Pulmonary artery endothelial cell (primary cell): ENCODE measurements at regions not wholly inside any gene's neighbourhood (a gene's known extent, or its start where the extent isn't known, plus 50 kb on each side); places are given as distances from the start of the nearest gene placed in this dataset.

ENCODE experiments used
- DNase-seq: peaks from one replicate; pipeline ENCODE4 v3.0.0-alpha.2; 2011; ENCODE audit warnings: low read depth, low spot score

- DNase-seq: no peak
Observed at GRCh38 chr2:180739070-180739469, 241.3 kb upstream of the UBE2E3 start.

GRCh38 chr2:180735799-180736198, 244.6 kb upstream of the UBE2E3 start:
- DNase-seq: no peak

- no peak for DNase-seq
Observed at GRCh38 chr2:180734382-180734781, 246.0 kb upstream of the UBE2E3 start.

- no peak for DNase-seq
Observed at GRCh38 chr2:180733330-180733729, 247.1 kb upstream of the UBE2E3 start.

DNA sequence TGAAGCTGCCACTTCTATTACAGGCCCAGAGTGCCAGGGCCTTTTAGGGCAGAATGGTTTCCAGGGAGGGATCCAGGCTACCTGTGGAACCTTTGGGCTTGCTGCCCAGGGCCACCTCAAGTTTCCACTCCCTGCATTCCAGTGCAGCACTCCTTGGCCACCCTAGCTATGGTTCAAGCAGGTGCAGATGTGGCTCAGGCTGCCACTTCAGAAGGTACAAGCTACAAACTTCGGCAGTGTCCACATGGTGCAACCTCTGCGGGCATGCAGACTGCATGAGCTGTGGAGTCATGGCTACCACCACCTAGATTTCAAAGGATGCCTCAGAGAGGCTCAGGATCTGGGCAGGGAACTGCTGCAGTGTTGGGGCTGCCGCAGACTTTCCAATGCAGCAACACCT, 248.1 kb upstream of the UBE2E3 start:
- no peak for DNase-seq

DNA sequence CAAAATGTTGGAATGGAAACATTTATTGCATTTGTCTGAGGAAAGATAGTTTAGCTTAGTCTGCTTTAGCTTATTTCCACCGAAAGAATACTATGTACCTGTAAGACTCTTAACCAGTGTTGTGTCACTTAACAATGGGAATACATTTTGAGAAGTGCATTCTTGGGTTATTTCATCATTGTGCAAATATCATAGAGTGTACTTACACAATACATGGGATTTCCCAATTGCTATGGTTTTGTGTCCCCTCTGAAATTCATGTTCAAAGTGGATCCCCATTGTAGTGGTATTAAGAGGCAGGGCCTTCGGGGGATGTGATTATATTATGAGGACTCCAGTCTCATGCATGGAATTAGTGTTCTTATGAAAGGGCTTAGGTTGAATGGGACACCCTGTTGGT, 249.4 kb upstream of the UBE2E3 start:
- no peak for DNase-seq

GRCh38 chr2:180728928-180729559, 251.4 kb upstream of the UBE2E3 start:
- DNase-seq: no peak

- no peak for DNase-seq
Observed at GRCh38 chr2:180723712-180724111, 256.7 kb upstream of the UBE2E3 start.

DNA sequence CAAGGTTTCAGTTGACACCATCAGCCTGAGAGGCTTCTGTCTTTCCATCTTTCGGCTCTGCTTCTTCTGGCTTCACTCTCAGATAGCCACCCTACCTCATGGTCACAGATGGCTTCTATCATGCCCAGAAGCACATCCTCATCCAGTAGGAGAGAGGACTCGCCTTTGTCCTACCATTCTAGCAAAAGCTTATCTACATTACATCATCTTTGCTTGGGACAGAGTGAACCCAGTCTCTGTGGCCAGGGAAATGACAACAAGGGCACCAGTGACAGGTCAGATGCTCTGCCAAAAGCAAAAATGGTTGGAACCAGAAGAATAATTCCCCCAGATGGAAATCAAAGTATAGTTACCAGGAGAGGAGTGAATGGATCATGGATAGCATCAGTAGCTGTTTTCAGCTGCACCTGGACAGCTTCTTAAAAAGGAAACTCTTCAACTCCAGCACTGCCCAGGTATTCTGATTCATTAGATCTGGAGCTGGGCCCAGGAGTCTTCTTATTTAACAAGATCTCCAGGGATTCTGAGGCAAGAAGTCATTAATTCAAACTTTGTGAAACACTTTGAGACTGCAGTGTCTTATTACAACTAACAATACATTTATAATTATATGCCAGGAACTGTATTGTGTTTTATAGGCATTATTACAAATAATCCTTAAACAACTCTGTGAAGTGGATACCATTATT, 257.7 kb upstream of the UBE2E3 start:
- no peak for DNase-seq

GRCh38 chr2:180720829-180721228, 259.6 kb upstream of the UBE2E3 start:
- DNase-seq: no peak

- no peak for DNase-seq
Observed at GRCh38 chr2:180717588-180717987, 262.8 kb upstream of the UBE2E3 start.

GRCh38 chr2:180716186-180717180, 263.9 kb upstream of the UBE2E3 start:
- DNase-seq: no peak

DNA sequence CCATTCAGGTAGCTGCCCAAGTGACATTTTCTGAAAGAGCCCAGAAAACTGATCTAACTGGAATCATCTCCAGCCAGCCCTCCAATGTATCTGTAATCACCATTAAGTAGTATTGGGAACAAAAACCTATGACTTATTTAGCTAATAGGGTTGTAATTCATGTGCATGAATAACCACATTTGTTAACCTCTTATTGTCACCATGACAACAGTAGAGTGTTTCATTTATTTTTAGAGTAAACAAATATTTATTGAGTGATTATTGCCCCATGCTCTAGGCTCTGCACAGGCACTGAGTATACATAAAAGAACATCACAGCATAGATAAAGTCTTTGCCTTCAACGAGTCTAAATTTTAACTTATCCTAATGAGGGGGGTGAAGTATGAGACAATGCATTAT, 265.4 kb upstream of the UBE2E3 start:
- no peak for DNase-seq

DNA sequence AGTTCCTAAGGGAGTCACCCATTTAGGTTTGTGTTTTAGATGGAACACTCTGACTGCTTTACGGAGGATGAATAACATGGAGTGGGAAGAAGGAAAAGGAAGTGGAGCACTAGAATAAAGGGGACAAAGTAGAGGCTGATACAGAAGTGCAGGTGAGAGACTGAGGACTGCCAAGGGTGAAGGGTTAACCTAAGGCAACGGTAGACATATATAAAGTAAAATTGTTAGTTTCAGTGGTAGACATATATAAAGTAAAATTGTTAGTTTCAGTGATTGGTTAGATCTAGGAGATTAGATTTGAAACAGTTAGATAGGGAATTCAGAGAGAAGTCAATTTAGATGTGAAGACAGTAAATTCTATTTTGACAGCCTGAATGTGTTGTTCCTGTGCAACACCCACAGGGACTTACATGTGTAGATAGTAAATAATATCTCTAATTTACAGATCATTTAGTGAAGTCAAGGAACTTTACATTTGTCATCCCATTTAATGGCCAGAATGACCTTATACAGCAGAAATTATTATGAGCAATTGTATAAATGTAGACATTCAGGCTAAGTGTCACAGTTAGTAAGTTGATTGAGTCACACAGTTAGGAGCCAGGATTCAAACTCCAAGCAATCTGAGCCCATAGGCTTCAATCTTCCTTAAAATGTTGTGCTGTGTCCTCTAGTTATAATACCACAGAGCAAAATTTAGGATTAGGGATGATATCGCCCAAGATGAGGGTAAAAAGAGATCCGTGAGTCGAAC, 270.8 kb upstream of the UBE2E3 start:
- DNase-seq: no peak

GRCh38 chr2:180707884-180708205, 272.6 kb upstream of the UBE2E3 start:
- no peak for DNase-seq

DNA sequence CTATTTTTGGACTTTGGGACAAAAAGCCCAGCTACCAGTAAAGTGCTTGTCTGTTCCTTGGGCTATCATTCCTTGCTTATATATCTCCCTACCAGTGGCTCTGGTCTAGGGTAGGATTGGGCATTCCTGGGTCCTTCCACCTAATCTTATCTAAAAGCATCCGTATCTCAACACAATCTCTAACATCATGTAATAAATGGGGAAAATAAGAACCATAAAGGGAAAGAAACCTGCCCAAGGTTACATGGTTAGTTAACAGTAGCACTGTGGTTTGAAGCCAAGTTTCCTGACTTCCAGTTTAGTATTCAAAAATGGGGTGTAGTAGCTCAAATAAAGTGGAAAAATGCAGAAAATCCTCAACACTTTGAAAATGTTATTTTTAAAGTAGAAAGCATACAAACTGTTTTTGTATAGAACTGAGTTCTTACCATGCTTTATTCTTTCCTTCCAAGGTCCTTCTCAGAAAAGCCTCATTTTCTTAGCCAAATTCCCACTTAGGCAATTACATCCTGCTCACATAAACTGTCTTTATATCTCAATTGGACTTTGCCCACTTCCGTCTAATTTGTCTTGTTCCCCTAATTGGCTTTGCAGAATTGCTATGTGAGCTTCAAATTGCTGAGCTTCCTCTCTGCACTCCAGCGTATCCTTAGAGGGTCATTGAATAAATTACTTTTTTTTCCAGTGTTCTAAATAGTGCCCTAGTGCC, 273.1 kb upstream of the UBE2E3 start:
- DNase-seq: no peak

DNA sequence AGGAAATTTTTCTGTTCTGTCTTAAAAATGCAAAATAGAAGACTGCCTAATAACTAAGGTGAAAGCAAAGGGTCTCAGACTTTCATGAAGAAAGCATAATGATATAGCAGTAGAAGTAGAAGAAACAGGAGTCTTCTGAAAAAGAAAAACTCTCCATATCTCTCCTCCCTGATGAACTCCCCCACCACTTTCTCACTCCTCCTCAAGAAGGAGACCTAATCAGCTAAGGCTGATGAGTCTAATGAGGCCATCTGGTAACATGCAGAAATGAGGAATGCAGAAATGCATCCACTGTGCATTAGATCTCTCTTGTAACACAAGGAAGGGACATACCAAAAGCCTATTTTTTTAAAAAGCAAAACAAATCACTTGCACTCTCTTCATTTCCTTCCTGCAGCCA, 273.7 kb upstream of the UBE2E3 start:
- DNase-seq: no peak

- no peak for DNase-seq
Observed at GRCh38 chr2:180705551-180705950, 274.9 kb upstream of the UBE2E3 start.

GRCh38 chr2:180705122-180705521, 275.3 kb upstream of the UBE2E3 start:
- no peak for DNase-seq

DNA sequence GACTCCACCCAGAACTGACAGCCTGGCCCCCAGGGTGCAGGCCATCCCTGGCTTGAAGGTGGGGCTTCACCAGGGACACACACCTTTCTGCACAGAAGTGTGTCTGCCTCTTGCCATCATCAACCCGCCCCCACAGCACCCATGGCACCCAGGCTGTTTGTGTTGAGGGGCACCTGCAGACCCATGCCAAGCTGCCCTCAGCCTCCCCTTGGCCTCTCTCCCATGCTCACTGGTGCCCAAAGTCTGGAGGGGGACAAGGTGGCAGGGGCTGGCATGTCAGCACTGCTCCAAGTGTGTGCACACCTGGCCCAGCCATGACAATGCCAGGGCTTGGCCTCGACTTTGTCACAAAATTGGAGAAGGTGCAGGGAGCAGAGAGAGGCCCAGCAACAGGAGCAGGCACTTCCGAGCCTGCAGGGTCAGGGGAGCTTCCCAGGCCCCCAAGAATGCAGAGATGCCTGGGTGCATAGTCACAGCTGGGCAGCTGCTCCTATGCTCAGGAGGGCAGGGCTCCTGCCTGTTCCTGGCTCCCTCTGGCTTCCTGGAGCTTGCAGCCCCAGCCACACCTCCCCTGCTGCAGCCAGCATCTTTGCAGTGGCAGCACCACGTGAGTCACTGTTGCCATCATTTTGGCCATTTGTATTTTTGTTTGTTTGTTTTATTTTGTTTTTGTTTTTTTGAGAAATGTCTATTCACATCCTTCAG, 280.6 kb upstream of the UBE2E3 start:
- DNase-seq: no peak
